HG02759 (cell line): ENCODE measurements at regions not wholly inside any gene's neighbourhood (a gene's known extent, or its start where the extent isn't known, plus 50 kb on each side); places are given as distances from the start of the nearest gene placed in this dataset.

Experiments used
- ATAC-seq: cut with Tn5 transposase; IDR thresholded peaks from one replicate; pipeline ENCODE4 v1.9.1; 2021; ENCODE audit warnings: mild to moderate bottlenecking, moderate library complexity; ENCODE audit not compliant: unreplicated experiment

DNA sequence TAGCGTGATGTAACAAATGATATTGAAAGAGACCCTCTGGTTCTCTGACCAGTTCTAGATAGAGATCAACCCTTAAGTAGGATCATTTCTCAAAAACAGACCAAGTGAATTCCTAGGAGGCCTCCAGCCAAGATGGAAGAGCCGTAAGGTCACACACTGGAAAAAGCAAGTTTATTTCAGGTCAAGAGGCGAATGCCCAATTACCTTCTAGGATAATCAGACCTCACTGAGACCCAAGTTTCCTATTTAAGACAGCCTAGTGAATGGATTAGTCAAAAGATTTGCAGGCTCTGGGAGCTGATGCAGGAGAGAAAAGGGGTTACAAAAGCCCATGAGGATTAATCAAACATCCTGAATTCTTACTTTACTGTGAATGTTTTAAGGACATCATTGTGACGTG lies 486.1 kb upstream of the NRP1 start:
- no peak for ATAC-seq

DNA sequence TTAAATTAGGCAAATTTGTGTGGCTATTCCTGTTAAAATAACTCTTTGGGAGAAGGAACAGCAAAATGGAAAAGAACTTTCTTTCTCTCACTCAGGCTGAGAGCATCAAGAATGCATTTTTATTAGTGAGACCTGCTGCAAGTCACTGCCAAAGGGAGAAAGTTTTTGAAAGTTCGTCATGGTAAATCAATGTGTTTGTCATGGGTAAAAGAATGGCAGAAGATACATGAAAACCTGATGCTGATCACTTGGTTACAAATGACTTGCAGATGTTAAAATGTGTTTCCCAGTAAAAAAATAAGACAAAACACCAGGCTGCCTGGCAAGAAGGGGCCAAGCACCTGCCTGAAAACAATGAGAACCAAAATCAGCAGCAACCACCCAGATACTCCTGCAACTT lies 484.7 kb upstream of the NRP1 start:
- no peak for ATAC-seq

DNA sequence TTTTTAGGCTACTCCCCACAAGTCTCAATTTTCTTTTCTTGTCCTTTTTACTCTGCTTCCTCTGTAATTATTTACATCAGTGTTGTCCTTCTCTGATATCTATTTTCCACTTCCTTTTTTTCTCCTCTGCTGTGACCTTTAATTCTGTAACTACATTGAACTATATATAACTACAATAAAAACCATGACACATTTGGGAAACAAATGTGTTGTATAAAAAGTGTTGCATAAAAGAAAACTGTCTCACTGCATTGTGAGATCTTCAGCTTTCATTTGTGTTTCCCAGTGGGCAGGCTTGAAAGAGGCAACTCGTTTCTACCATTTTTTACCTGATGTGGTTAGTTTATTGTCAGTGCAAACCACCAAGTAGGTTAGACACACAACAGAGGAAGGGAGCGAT lies 483.9 kb upstream of the NRP1 start:
- ATAC-seq, result no peak

GRCh38 chr10:33817605-33818004 lies 483.1 kb upstream of the NRP1 start:
- no peak for ATAC-seq

GRCh38 chr10:33815776-33816175 lies 481.3 kb upstream of the NRP1 start:
- ATAC-seq, result no peak

DNA sequence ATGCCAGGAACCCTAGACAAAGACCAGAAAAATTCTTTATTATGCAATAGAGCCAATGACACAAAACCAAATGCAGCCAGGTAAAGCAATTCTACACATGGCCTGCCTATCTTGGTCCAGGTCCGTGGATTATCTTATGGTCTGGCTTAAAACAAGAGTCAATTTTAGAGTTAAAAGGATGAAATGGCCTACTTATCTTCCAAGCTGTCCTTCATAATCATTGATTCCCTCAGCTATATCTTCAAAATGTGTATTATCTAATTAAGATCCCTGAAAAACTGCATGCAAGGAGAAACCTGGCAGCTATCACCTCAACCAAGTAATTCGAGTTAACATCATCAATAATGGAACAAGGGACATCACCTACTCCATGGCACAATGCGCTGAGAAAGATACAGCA lies 479.4 kb upstream of the NRP1 start:
- no peak for ATAC-seq

- no peak for ATAC-seq
Measured at GRCh38 chr10:33813415-33813814, 478.9 kb upstream of the NRP1 start.

DNA sequence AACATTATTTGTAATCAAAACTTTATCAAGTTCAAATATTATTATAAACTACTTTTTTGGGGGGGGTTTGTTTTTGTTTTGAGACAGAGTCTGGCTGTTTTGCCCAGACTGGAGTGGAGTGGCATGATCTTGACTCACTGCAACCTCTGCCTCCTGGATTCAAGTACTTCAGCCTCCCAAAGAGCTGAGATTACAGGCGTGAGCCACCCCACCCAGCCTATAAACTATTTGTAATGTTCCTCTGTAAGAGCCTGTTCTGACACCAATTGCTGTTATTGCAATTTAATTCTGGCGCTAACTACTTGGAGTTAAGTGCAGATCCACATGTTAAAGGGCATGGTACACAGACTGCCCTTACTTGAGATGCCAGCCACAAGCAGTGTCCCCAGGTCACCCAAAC lies 478.1 kb upstream of the NRP1 start:
- no peak for ATAC-seq

- ATAC-seq, result no peak
Measured at GRCh38 chr10:33810986-33811385, 476.5 kb upstream of the NRP1 start.

DNA sequence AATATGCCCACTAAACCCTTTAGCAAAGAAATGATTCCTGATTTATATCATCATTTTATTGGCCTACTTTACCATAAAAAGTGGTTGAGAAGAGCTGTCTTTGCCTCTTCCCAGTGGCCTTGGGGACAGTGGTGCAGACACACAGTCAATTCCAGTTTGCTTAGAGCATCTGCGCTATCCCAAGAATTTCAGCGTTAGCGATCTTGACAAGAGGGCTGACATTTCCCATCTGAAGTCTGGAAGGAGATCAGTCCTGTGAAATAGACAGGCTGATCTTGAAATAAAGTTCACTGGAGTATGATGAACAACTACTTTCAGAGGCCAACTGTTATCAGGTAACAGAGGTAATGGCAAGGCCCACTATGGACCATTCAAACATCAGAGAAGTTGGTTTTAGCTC lies 475.3 kb upstream of the NRP1 start:
- no peak for ATAC-seq

- ATAC-seq, result no peak
Measured at GRCh38 chr10:33808475-33808874, 474.0 kb upstream of the NRP1 start.

- ATAC-seq, result no peak
Measured at GRCh38 chr10:33807531-33808359, 473.3 kb upstream of the NRP1 start.

GRCh38 chr10:33805831-33806230 lies 471.4 kb upstream of the NRP1 start:
- ATAC-seq, result no peak

DNA sequence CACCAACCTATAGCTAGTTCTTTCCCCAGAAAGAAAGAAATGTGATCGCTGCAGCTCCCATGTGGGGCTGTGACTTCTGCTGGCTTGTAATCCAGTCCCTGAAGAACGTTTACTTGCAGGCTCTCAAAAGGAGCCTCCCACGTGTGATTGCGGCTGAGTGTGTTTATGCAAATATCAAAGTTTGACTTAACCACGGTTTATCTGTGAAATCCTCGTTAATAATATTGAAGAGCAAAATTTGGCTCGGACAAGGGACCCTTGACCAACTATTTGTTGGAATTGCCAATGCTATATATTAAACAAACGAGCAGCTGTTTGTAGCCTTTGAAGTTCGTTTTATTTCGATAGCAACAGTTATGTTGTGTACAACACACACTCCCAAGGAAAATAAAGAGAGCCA lies 470.1 kb upstream of the NRP1 start:
- ATAC-seq, result no peak

DNA sequence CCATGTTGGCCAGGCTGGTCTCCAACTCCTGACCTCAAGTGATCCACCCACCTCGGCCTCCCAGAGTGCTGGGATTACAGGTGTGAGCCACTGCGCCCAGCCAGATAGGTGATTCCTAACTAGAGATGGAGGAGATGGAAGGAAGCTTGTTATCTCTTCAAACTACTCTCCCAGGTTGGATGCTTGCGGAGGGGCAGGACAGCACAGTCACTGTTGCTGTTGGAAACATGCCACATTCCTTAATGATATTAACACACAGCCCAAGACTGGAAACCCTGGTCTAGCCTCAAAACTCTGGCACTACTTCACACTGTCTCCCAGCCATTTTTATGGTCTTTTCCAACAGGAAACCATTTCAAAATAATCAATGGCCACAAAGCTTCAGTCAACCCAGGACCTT lies 468.8 kb upstream of the NRP1 start:
- no peak for ATAC-seq

GRCh38 chr10:33802566-33802965 lies 468.1 kb upstream of the NRP1 start:
- ATAC-seq, result no peak

- ATAC-seq, result no peak
Measured at GRCh38 chr10:33801705-33802104, 467.2 kb upstream of the NRP1 start.

DNA sequence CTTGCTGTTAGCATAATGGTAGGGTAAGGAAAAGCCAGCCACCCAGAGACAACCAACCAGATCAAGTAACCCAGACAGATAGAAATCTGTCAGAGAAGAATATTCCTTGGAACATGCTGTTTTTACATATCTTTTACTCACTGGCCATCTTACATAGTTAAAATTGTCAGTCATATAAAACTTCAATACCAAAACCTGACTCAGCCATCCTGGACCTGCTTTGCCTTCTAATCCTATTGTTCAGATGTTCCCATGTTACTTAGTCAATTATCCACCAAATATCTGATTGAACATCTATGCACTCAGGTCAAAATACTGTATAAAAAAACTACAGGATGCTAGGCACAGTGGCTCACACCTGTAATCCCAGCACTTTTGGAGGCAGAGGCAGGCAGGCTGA lies 466.5 kb upstream of the NRP1 start:
- no peak for ATAC-seq

DNA sequence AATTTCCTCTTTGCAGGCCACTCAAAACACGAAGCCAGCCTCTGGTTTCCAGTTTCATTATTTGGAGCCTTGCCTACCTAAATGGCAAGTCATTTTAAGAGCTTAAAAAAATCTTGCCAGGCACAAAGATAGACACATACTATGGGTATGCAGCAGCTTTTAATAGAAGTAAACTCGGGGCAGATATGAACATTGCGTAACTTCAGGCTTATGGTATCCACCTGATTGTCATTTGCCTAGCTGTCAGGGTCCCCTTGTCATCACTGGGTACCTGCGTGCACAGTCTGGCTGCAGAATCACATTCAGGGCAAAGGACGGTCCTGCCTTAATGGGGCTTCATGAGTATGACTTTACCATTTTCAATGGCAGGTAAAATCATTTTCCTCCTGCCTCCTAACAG lies 466.1 kb upstream of the NRP1 start:
- ATAC-seq, result no peak

DNA sequence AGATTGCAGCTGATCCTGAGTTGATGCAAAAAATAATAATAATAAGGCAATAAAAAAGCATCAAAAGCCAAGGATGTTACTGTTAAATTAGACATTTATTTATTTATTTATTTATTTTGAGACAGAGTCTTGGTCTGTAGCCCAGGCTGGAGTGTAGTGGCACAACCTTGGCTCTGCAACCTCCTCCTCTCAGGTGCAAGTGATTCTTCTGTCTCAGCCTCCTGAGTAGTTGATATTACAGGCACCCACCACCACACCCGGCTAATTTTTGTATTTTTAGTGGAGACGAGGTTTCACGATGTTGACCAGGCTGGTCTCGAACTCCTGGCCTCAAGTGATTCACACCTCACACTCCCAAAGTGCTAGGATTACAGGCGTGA lies 465.5 kb upstream of the NRP1 start:
- no peak for ATAC-seq

GRCh38 chr10:33799281-33799943 lies 464.9 kb upstream of the NRP1 start:
- no peak for ATAC-seq

DNA sequence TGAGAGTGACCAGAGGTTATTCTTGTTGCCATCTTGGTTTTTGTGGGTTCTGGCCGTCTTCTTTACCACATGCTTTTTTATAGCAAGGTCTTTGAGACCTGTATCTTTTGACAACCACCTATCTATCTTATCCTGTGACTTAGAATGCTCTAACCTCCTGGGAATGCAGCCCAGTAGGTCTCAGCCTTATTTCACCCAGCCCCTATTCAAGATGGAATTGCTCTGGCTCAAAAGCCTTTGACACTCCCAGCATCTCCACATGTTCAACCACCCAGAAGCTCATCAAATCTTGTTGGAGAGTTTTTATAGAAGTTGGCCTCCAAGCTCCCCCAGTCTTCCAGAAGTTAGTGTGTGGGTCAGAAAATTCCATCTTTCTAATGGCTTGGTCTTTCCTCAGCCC lies 464.3 kb upstream of the NRP1 start:
- ATAC-seq, result no peak

GRCh38 chr10:33796680-33797079 lies 462.2 kb upstream of the NRP1 start:
- ATAC-seq, result no peak
